GM18508 (cell line): ENCODE measurements at regions not wholly inside any gene's neighbourhood (a gene's known extent, or its start where the extent isn't known, plus 50 kb on each side); places are given as distances from the start of the nearest gene placed in this dataset.

Source experiments
- ATAC-seq: cut with Tn5 transposase; IDR thresholded peaks from one replicate; pipeline ENCODE4 v1.9.1; 2021; ENCODE audit warnings: moderate number of reproducible peaks; ENCODE audit not compliant: insufficient read depth, unreplicated experiment

- ATAC-seq: no peak
These were observed 95.6 kb upstream of the RAB3GAP2 start for GRCh38 chr1:220367833-220368232.

- ATAC-seq: no peak
These were observed 94.0 kb upstream of the RAB3GAP2 start for GRCh38 chr1:220366269-220366668.

GRCh38 chr1:220363196-220363837, 91.1 kb upstream of the RAB3GAP2 start:
- ATAC-seq: no peak

- ATAC-seq: no peak
These were observed 85.0 kb upstream of the RAB3GAP2 start for GRCh38 chr1:220356981-220357850.

GRCh38 chr1:220353229-220354012, 81.2 kb upstream of the RAB3GAP2 start:
- no peak for ATAC-seq

- ATAC-seq: no peak
These were observed 76.0 kb upstream of the RAB3GAP2 start for GRCh38 chr1:220348211-220348610.

- ATAC-seq: no peak
These were observed 75.5 kb upstream of the RAB3GAP2 start for GRCh38 chr1:220347654-220348175.

- ATAC-seq: peak; percentile 74
These were observed 72.5 kb upstream of the RAB3GAP2 start for GRCh38 chr1:220344745-220345144.

GRCh38 chr1:220342853-220343252, 70.6 kb upstream of the RAB3GAP2 start:
- ATAC-seq: no peak

- ATAC-seq: no peak
These were observed 68.9 kb upstream of the RAB3GAP2 start for GRCh38 chr1:220341126-220341525.

- ATAC-seq: no peak
These were observed 67.3 kb upstream of the RAB3GAP2 start for GRCh38 chr1:220339581-220339980.

GRCh38 chr1:220338759-220339158, 66.5 kb upstream of the RAB3GAP2 start:
- no peak for ATAC-seq

GRCh38 chr1:220336391-220337031, 64.3 kb upstream of the RAB3GAP2 start:
- ATAC-seq: no peak

- no peak for ATAC-seq
These were observed 63.4 kb upstream of the RAB3GAP2 start for GRCh38 chr1:220335668-220336067.

- ATAC-seq: no peak
These were observed 59.1 kb upstream of the RAB3GAP2 start for GRCh38 chr1:220331318-220331717.

GRCh38 chr1:220330265-220330664, 58.0 kb upstream of the RAB3GAP2 start:
- no peak for ATAC-seq

- ATAC-seq: no peak
These were observed 54.9 kb upstream of the RAB3GAP2 start for GRCh38 chr1:220327106-220327505.

GRCh38 chr1:220326578-220326977, 54.3 kb upstream of the RAB3GAP2 start:
- ATAC-seq: no peak

- ATAC-seq: no peak
These were observed 53.2 kb upstream of the RAB3GAP2 start for GRCh38 chr1:220325306-220325995.

- ATAC-seq: no peak
These were observed 51.5 kb upstream of the RAB3GAP2 start for GRCh38 chr1:220323717-220324116.
